ENCODE measurements at regions not wholly inside any gene's neighbourhood (a gene's known extent, or its start where the extent isn't known, plus 50 kb on each side); places are given as distances from the start of the nearest gene placed in this dataset.
A peak's percentile ranks its signal among the peaks of the same experiment; 100 is the strongest.
"Not testable (repeated sequence)": the region's sequence is repeated elsewhere in the genome, so short reads cannot be mapped to it uniquely, and the experiment has no call there.

DNA sequence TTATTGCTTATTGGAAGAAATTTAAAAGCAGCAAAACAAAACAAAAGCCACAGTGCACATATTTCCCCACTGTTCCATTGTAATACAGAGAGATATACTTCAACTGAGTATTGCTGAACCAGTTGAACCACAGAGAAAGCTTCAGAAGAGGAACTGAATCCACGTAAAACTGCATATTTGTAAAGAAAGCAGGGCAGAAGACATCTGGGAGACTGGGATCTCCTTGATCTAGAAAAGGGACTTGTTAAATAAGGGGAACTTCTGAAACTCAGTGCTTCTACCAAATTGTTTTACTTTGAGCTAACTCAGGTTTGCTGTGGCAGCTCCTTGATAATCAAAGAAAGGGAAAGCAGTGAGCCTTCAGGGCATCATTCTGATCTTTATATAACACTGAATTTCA lies 411.1 kb upstream of the MDGA2 start:
- DNase-seq (ENCODE audit: low read depth, low spot score) = no peak
- TF ChIP-seq YY1 (IDR thresholded peaks at IDR 0.05; ENCODE audit: insufficient read depth, insufficient read length) (no peak), ZNF274 (IDR thresholded peaks at IDR 0.05; ENCODE audit: low read depth, low read length) (no peak), SUZ12 (IDR thresholded peaks at IDR 0.05; ENCODE audit: extremely low read depth, insufficient read depth, insufficient read length) (no peak)
- Histone ChIP-seq H3K9ac (ENCODE audit: insufficient read length, low read depth) (no peak overlapping the region), H3K9me3 (ENCODE audit: insufficient read depth, low read length) (no peaks in the 10 kb centered on the region), H3K36me3 (ENCODE audit: insufficient read depth, insufficient read length, low read length) (no peaks in the 10 kb centered on the region), H3K4me1 (ENCODE audit: insufficient read depth, insufficient read length) (no peaks in the 10 kb centered on the region), H3K4me3 (ENCODE audit: insufficient read length, low read depth) (no peak overlapping the region), H3K27me3 (ENCODE audit: insufficient read depth, insufficient read length) (no peaks in the 10 kb centered on the region)

DNA sequence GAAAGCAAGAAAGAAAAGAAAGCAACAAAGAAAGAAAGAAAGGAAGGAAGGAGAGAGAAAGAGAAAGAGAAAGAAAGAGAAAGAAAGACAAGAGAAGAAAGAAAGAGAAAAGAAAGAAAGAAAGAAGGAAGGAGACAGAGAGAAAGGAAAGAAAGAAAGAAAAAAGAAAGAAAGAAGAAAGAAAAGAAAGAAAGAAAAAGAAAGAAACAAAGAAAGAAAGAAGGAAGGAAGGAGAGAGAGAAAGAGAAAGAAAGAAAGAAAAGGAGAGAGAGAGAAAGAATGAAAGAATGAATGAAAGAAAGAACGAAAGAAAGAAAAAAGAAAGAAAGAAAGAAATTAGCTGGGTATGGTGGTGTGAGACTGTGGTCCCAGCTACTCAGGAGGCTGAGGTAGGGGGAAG lies 400.1 kb upstream of the MDGA2 start:
- DNase-seq (ENCODE audit: low read depth, low spot score) = no peak
- Histone ChIP-seq H3K27me3 (ENCODE audit: insufficient read depth, insufficient read length) (no peaks in the 10 kb centered on the region), H3K9me3 (ENCODE audit: insufficient read depth, low read length) (no peaks in the 10 kb centered on the region), H3K36me3 (ENCODE audit: insufficient read depth, insufficient read length, low read length) (no peaks in the 10 kb centered on the region), H3K9ac (ENCODE audit: insufficient read length, low read depth) (no peak overlapping the region), H3K4me3 (ENCODE audit: insufficient read length, low read depth) (no peak overlapping the region), H3K4me1 (ENCODE audit: insufficient read depth, insufficient read length) (no peaks in the 10 kb centered on the region)
- TF ChIP-seq YY1 (IDR thresholded peaks at IDR 0.05; ENCODE audit: insufficient read depth, insufficient read length) (no peak), SUZ12 (IDR thresholded peaks at IDR 0.05; ENCODE audit: extremely low read depth, insufficient read depth, insufficient read length) (no peak), ZNF274 (IDR thresholded peaks at IDR 0.05; ENCODE audit: low read depth, low read length) (no peak)

DNA sequence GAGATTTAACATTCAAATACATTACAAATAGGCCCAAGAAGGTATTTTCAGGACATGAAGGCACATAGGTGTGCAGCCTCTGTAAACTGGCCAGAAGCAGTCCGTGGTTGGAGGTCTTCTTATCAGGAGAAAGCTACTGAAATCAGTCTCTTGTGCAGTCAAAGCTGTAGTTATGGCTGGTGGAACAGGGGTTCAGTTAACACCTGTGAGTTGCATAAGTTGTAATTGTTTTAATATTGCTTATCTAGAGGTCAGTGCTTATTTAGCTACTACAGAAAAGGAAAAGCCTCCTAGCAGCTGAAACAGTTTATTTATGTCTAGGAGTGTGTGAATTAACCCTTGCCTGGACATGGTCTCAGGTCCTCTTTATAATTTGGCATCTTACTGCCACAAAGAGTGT lies 377.6 kb upstream of the MDGA2 start:
- H3K9me3 ChIP-seq (ENCODE audit: insufficient read depth, low read length) = no peaks in the 10 kb centered on the region
- H3K27me3 ChIP-seq (ENCODE audit: insufficient read depth, insufficient read length) = no peaks in the 10 kb centered on the region
- DNase-seq (ENCODE audit: low read depth, low spot score) = no peak
- no peaks in the 10 kb centered on the region for H3K4me1 ChIP-seq (ENCODE audit: insufficient read depth, insufficient read length)
- H3K4me3 ChIP-seq (ENCODE audit: insufficient read length, low read depth) = no peak overlapping the region
- H3K36me3 ChIP-seq (ENCODE audit: insufficient read depth, insufficient read length, low read length) = no peaks in the 10 kb centered on the region
- no peak for TF ChIP-seq SUZ12 (IDR thresholded peaks at IDR 0.05; ENCODE audit: extremely low read depth, insufficient read depth, insufficient read length)
- H3K9ac ChIP-seq (ENCODE audit: insufficient read length, low read depth) = no peak overlapping the region

DNA sequence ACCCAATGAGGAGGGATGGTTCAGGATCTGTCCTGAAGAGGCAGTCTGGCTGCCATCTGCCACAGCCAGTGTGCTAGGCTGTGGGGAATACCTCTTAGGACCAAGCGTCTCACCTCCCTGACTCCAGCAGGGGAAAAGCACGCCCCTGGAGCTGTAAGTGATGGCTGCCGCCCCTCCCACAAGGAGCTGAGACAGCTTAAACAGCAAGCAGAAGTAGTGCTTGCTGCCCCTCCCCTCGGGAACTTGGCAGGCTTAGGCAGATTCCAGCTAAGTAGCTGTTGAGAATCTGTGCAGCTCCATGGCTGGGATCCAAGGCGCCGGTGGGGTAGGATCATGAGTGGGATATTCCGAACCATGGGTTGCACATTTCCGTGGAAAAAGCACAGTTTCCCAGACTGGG lies 360.4 kb upstream of the MDGA2 start:
- DNase-seq (ENCODE audit: low read depth, low spot score) = peak; percentile 3
- TF ChIP-seq YY1 (IDR thresholded peaks at IDR 0.05; ENCODE audit: insufficient read depth, insufficient read length) = no peak
- no peak for TF ChIP-seq SUZ12 (IDR thresholded peaks at IDR 0.05; ENCODE audit: extremely low read depth, insufficient read depth, insufficient read length)
- TF ChIP-seq ZNF274 (IDR thresholded peaks at IDR 0.05; ENCODE audit: low read depth, low read length) = no peak
- Histone ChIP-seq H3K4me3 (ENCODE audit: insufficient read length, low read depth) (no peak overlapping the region), H3K9ac (ENCODE audit: insufficient read length, low read depth) (no peak overlapping the region), H3K36me3 (ENCODE audit: insufficient read depth, insufficient read length, low read length) (no peaks in the 10 kb centered on the region), H3K27me3 (ENCODE audit: insufficient read depth, insufficient read length) (no peaks in the 10 kb centered on the region), H3K9me3 (ENCODE audit: insufficient read depth, low read length) (no peaks in the 10 kb centered on the region), H3K4me1 (ENCODE audit: insufficient read depth, insufficient read length) (no peaks in the 10 kb centered on the region)

DNA sequence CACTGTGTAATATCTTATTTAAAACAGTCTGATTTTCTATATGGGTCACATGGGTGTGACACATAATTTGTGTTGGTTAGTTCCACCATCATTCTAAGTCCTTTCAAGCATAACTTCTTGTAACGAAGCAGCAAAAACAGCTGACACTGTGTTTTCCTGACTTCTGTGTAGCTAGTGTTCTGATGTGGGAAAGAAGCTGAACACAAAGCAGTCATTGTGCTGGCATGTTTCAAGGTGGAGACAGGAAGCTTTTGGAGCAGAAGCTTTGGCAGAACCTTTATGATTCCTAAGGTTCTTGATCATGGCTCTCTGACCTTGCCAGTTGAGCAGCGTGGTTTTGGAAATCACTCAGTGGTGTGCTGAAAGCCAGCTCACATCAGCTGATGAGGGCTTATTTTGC lies 351.7 kb upstream of the MDGA2 start:
- Histone ChIP-seq H3K4me1 (ENCODE audit: insufficient read depth, insufficient read length) (no peaks in the 10 kb centered on the region), H3K36me3 (ENCODE audit: insufficient read depth, insufficient read length, low read length) (no peaks in the 10 kb centered on the region), H3K9me3 (ENCODE audit: insufficient read depth, low read length) (no peaks in the 10 kb centered on the region), H3K9ac (ENCODE audit: insufficient read length, low read depth) (no peak overlapping the region), H3K4me3 (ENCODE audit: insufficient read length, low read depth) (no peak overlapping the region), H3K27me3 (ENCODE audit: insufficient read depth, insufficient read length) (no peaks in the 10 kb centered on the region)
- TF ChIP-seq YY1 (IDR thresholded peaks at IDR 0.05; ENCODE audit: insufficient read depth, insufficient read length) = no peak
- no peak for TF ChIP-seq SUZ12 (IDR thresholded peaks at IDR 0.05; ENCODE audit: extremely low read depth, insufficient read depth, insufficient read length)
- TF ChIP-seq ZNF274 (IDR thresholded peaks at IDR 0.05; ENCODE audit: low read depth, low read length) = no peak
- no peak for DNase-seq (ENCODE audit: low read depth, low spot score)

DNA sequence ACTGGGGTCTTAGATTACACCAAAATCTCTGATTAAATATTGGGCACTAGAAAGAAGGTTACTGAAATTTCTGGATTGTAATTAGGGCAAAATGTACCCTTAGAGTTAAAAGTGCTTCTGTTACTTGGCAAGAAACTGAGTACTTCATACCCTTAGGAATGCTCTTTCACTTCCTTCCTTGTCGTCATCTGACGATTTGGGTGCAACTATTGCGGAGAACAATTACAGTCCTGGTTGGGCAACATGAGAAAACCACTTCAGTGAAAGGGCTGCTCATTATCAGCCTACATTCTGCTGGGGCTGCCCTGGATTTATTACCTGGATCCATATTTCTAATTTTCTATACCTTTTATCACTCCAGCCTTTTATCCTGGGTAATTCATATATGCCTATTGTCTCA lies 348.5 kb upstream of the MDGA2 start:
- no peaks in the 10 kb centered on the region for H3K9me3 ChIP-seq (ENCODE audit: insufficient read depth, low read length)
- no peak for TF ChIP-seq YY1 (IDR thresholded peaks at IDR 0.05; ENCODE audit: insufficient read depth, insufficient read length)
- no peak for TF ChIP-seq ZNF274 (IDR thresholded peaks at IDR 0.05; ENCODE audit: low read depth, low read length)
- no peak for TF ChIP-seq SUZ12 (IDR thresholded peaks at IDR 0.05; ENCODE audit: extremely low read depth, insufficient read depth, insufficient read length)
- H3K36me3 ChIP-seq (ENCODE audit: insufficient read depth, insufficient read length, low read length) = no peaks in the 10 kb centered on the region
- DNase-seq (ENCODE audit: low read depth, low spot score) = no peak
- H3K4me3 ChIP-seq (ENCODE audit: insufficient read length, low read depth) = no peak overlapping the region
- H3K9ac ChIP-seq (ENCODE audit: insufficient read length, low read depth) = no peak overlapping the region
- H3K4me1 ChIP-seq (ENCODE audit: insufficient read depth, insufficient read length) = no peaks in the 10 kb centered on the region
- no peaks in the 10 kb centered on the region for H3K27me3 ChIP-seq (ENCODE audit: insufficient read depth, insufficient read length)

DNA sequence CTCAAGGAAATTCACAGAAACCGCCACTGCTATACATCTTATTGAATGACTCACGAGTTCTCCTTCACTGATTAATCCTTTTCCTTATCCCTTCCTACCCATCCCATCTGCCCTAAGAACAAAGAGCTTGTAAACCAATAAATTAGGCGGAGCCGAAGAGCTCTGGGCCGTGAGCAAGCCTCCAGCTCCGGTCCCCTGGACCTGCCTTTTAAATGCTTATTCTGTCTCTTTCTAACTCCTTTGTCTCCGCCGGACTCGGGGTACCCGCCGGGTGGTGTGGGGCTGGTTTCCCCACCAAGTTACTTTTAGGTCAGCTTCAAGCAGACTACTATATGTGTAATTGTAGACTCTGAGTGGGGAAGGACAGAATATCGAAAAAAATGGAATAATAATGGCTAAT lies 336.1 kb upstream of the MDGA2 start:
- H3K27me3 ChIP-seq (ENCODE audit: insufficient read depth, insufficient read length); H3K4me3 ChIP-seq (ENCODE audit: insufficient read length, low read depth); H3K36me3 ChIP-seq (ENCODE audit: insufficient read depth, insufficient read length, low read length); H3K4me1 ChIP-seq (ENCODE audit: insufficient read depth, insufficient read length); H3K9ac ChIP-seq (ENCODE audit: insufficient read length, low read depth); H3K9me3 ChIP-seq (ENCODE audit: insufficient read depth, low read length): not testable (repeated sequence)
- DNase-seq (ENCODE audit: low read depth, low spot score) = peak; percentile 9

DNA sequence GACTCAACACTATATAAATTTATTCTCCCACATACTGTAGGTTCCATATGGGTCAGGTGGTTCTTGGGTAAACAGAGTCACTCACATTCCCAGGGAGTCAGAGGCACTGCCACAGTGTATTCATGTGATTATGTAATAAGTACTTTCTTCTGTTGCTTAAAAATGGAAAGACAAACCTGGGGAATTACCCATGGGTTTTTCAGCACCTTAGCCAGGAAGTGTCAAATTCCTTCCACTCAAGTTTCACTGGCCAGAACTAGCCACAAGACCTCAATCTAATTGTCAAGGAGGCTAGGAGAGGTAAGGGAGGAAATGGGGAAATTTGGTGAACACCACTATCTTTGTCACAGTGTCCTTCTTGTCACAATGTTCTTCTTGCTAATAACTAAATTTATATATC lies 333.2 kb upstream of the MDGA2 start:
- no peak for DNase-seq (ENCODE audit: low read depth, low spot score)
- Histone ChIP-seq H3K9me3 (ENCODE audit: insufficient read depth, low read length) (no peaks in the 10 kb centered on the region), H3K27me3 (ENCODE audit: insufficient read depth, insufficient read length) (no peaks in the 10 kb centered on the region), H3K4me1 (ENCODE audit: insufficient read depth, insufficient read length) (no peaks in the 10 kb centered on the region), H3K9ac (ENCODE audit: insufficient read length, low read depth) (no peak overlapping the region), H3K4me3 (ENCODE audit: insufficient read length, low read depth) (no peak overlapping the region), H3K36me3 (ENCODE audit: insufficient read depth, insufficient read length, low read length) (no peaks in the 10 kb centered on the region)
- TF ChIP-seq ZNF274 (IDR thresholded peaks at IDR 0.05; ENCODE audit: low read depth, low read length) = no peak
- no peak for TF ChIP-seq YY1 (IDR thresholded peaks at IDR 0.05; ENCODE audit: insufficient read depth, insufficient read length)
- TF ChIP-seq SUZ12 (IDR thresholded peaks at IDR 0.05; ENCODE audit: extremely low read depth, insufficient read depth, insufficient read length) = no peak
